Body of pancreas (tissue), 4 donors: ENCODE measurements at regions not wholly inside any gene's neighbourhood (a gene's known extent, or its start where the extent isn't known, plus 50 kb on each side); places are given as distances from the start of the nearest gene placed in this dataset.

Source experiments
- ATAC-seq: fragments of 150-250 bp; one replicate; pipeline ENCODE4 v1.9.1; 2016
- DNase-seq, 4 donors: peaks; one replicate each; pipeline ENCODE4 v3.0.0-alpha.2; 2019
- H3K27ac ChIP-seq, 4 donors: fragments of 200-600 bp; sonication (generic); 1 replicate in 3 of 4; 2 replicates in 1 of 4; pipeline versions ENCODE4 v1.5.1 to v1.6.1; 2016 to 2019; ENCODE audit warnings: mild to moderate bottlenecking in 1 of 4, mixed read lengths in 1 of 4, moderate library complexity in 1 of 4
- H3K27me3 ChIP-seq, 2 donors: fragments of 200-600 bp; sonication (generic); one replicate each; pipeline ENCODE4 v1.6.0; 2016; ENCODE audit warnings: mild to moderate bottlenecking in 1 of 2
- H3K36me3 ChIP-seq, 2 donors: fragments of 200-600 bp; sonication (generic); replicated peaks in 1 of 2; 2 replicates each; pipeline ENCODE4 v1.5.1; 2016; ENCODE audit warnings: low read depth in 2 of 2; ENCODE audit not compliant: insufficient read depth in 1 of 2
- H3K4me1 ChIP-seq: fragments of 200-600 bp; sonication (generic); one replicate; pipeline ENCODE4 v1.6.0; 2016
- H3K4me3 ChIP-seq, 2 donors: fragments of 200-600 bp; sonication (generic); 1 replicate in 1 of 2; 2 replicates in 1 of 2; pipeline ENCODE4 v1.5.1; 2016 to 2019
- H3K9me3 ChIP-seq, 3 donors: fragments of 200-600 bp; sonication (generic); 1 replicate in 2 of 3; 2 replicates in 1 of 3; pipeline ENCODE4 v1.5.1; 2016
- CTCF ChIP-seq, 7 experiments: fragments of 450-650 bp in 4 of 7; fragments of 200-600 bp in 3 of 7; sonication (generic) in 3 of 7; IDR thresholded peaks; one replicate each; pipeline ENCODE4 v1.5.1; 2016 to 2019; ENCODE audit warnings: antibody characterized with exemption in 7 of 7
- POLR2A ChIP-seq, 3 donors: fragments of 450-650 bp; IDR thresholded peaks; one replicate each; pipeline ENCODE4 v1.6.1; 2016; ENCODE audit warnings: antibody characterized with exemption in 3 of 3, mild to moderate bottlenecking in 2 of 3
- WGBS, 2 donors: methylation state at CpG; one replicate each; pipeline ENCODE4 v1.1.5; 2017; 5-methylcytosine and 5-hydroxymethylcytosine counted together
- intact Hi-C: fragments of 100-400 bp; cut with DNase I; formaldehyde crosslinking; loops from one replicate; pipeline ENCODE4 v1.15.1; 2023

- no peak for ATAC-seq
- H3K4me1 ChIP-seq = no peaks in the 10 kb centered on the region
- H3K4me3 ChIP-seq = no peak overlapping the region
- TF ChIP-seq CTCF (IDR thresholded peaks at IDR 0.05) (no peak), POLR2A (IDR thresholded peaks at IDR 0.05) (no peak)
- no peaks in the 10 kb centered on the region for H3K36me3 ChIP-seq
- no peaks in the 10 kb centered on the region for H3K9me3 ChIP-seq
- 30 to 36% methylated on average over 1 of the region's 1 CpG for WGBS, 2 donors
- H3K27ac ChIP-seq = no peak overlapping the region
- DNase-seq = no peak
- no peaks in the 10 kb centered on the region for H3K27me3 ChIP-seq
- intact Hi-C loops = no loop called here
These were observed 880.8 kb downstream of the FAM181B start for GRCh38 chr11:81852896-81853295.

DNA sequence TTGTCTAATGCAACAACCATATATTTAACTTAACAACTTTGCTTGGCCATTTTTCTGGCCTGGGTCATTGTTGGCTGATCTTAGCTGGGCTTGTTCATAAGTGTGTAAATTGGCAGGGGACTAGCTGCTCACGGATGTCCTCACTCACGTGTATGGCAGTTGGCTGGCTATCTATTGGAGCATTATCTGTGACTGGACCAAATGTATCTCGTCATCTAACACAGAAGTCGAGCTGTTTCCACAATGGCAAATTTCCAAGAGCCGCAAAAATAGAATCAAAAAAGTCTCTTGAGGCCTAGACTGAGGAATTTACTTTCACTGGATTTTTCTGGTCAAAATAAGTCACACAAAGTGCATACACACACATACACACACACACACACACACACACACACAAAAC lies 893.3 kb downstream of the FAM181B start:
- 46 to 57% methylated on average over 5 of the region's 5 CpGs for WGBS, 2 donors
- Histone ChIP-seq H3K27me3 (no peaks in the 10 kb centered on the region), H3K4me1 (no peaks in the 10 kb centered on the region), H3K9me3 (no peaks in the 10 kb centered on the region), H3K36me3 (no peaks in the 10 kb centered on the region), H3K27ac (no peak overlapping the region), H3K4me3 (no peak overlapping the region)
- DNase-seq = no peak
- TF ChIP-seq CTCF (IDR thresholded peaks at IDR 0.05) (no peak), POLR2A (IDR thresholded peaks at IDR 0.05) (no peak)
- no peak for ATAC-seq
- intact Hi-C loops = no loop called here

- ATAC-seq = no peak
- WGBS, 2 donors = 44 to 71% methylated on average over 1 of the region's 1 CpG
- TF ChIP-seq CTCF (IDR thresholded peaks at IDR 0.05) (no peak), POLR2A (IDR thresholded peaks at IDR 0.05) (no peak)
These were observed 893.7 kb downstream of the FAM181B start for GRCh38 chr11:81839976-81840375.

GRCh38 chr11:81839016-81839415 lies 894.6 kb downstream of the FAM181B start:
- 71 to 85% methylated on average over 3 of the region's 3 CpGs for WGBS, 2 donors
- ATAC-seq = no peak
- Histone ChIP-seq H3K4me1 (no peaks in the 10 kb centered on the region), H3K27me3 (no peaks in the 10 kb centered on the region), H3K27ac (no peak overlapping the region), H3K4me3 (no peak overlapping the region), H3K36me3 (no peaks in the 10 kb centered on the region), H3K9me3 (no peaks in the 10 kb centered on the region)
- intact Hi-C loops = no loop called here
- TF ChIP-seq CTCF (IDR thresholded peaks at IDR 0.05) = no peak
- no peak for TF ChIP-seq POLR2A (IDR thresholded peaks at IDR 0.05)
- DNase-seq = no peak

More at GRCh38 chr11:81839976-81840375, 893.7 kb downstream of the FAM181B start:
- Histone ChIP-seq H3K27ac (no peak overlapping the region), H3K27me3 (no peaks in the 10 kb centered on the region), H3K36me3 (no peaks in the 10 kb centered on the region), H3K4me3 (no peak overlapping the region), H3K9me3 (no peaks in the 10 kb centered on the region), H3K4me1 (no peaks in the 10 kb centered on the region)
- intact Hi-C loops = no loop called here
- no peak for DNase-seq

GRCh38 chr11:81829976-81830375 lies 903.7 kb downstream of the FAM181B start:
- intact Hi-C loops = no loop called here
- H3K4me3 ChIP-seq = no peak overlapping the region
- H3K27ac ChIP-seq = no peak overlapping the region
- TF ChIP-seq CTCF (IDR thresholded peaks at IDR 0.05) (no peak), POLR2A (IDR thresholded peaks at IDR 0.05) (no peak)
- DNase-seq = no peak
- H3K4me1 ChIP-seq = no peaks in the 10 kb centered on the region
- H3K36me3 ChIP-seq = no peaks in the 10 kb centered on the region
- H3K27me3 ChIP-seq = no peaks in the 10 kb centered on the region
- no peak for ATAC-seq
- H3K9me3 ChIP-seq = no peaks in the 10 kb centered on the region
